RPMI7951 (cell line): ENCODE measurements at regions not wholly inside any gene's neighbourhood (a gene's known extent, or its start where the extent isn't known, plus 50 kb on each side); places are given as distances from the start of the nearest gene placed in this dataset.
A peak's percentile ranks its signal among the peaks of the same experiment; 100 is the strongest.

Experiments
- DNase-seq: peaks from one replicate; pipeline ENCODE4 v3.0.0-alpha.2; 2012; ENCODE audit warnings: low read depth

- DNase-seq, result peak; percentile 64
Observed at GRCh38 chr6:138692058-138692977, 81.3 kb upstream of the CCDC28A start.

DNA sequence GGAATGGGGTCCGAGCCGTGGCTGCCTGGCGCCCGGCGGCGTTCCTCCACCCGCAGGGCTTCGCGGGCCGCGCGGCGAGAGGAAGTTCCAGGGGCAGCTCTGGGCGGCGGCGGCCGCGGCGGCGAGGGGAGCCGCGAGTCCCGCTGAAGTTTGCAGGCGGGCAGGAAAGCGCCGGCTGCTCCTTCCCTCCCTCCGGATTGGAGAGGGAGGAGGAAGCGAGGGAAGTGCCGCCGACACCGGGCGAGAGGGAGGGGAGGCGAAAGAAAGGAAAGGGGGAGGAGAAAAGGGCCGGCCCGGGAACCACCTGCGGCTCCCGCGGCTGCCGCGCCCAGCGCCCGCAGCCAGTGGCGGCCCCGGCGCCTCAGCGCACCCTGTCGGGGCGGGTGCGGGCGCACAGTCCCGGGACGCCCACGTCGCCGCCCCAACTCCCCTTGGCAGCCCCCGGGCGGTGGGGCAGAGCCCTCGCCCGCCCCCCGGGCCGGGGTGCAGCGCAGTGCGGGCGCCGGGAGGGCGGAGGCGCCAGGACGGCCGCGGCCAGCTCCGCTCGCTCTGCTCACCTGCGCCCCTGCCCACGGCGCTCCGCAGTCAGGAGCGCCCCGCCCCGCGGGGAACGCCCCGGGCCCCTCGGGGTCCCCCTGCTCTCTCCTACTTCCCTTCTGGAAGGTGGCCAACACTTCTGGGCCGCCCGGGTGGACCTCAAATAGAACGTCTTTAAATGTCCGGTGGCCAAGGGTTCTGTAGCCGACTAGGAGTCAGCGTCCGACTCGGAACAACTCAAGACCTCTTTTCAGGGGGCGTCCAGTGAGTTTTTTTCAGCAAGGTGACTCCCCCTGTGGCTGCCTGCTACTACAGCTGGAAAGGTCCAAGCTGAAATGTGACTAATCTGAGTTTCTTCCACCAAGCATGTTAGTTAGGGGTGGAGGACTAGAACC lies 80.3 kb upstream of the CCDC28A start:
- peak; percentile 81 for DNase-seq

DNA sequence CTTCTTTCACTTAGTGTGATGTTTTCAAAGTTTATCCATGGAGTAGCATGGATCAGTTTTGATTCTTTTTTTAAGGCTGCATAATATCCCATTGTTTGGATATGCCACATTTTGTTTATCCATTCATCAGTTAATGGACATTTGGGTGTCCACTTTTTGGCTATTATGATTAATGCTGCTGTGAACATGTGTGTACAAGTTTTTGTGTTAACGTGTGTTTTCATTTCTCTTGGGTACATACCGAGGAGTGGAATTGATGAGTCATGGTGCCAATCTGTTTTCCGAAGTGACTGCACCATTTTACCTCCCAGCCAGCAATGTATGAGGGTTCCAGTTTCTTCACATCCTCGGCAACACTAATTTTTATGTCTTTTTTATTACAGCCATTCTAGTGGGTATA lies 78.4 kb upstream of the CCDC28A start:
- DNase-seq, result no peak

DNA sequence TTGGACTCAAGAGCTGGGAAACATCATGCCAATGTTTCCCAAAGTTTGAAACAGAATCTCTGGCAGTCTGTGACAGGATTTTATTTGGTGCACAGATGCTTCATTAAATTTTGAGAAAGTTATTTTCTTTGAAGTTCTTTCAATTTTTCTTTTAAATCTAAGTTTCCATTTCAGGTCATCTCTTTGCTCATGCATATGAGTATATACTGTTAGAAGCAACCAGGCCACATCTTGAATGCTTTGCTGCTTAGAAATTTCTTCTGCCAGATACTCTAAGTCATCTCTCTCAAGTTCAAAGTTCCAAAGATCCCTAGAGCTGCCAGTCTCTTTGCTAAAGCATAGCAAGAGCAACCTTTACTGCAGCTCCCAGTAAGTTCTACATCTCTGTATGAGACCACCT lies 59.1 kb upstream of the CCDC28A start:
- DNase-seq, result no peak

GRCh38 chr6:138716013-138716412 lies 57.6 kb upstream of the CCDC28A start:
- no peak for DNase-seq

GRCh38 chr6:138716971-138717665 lies 56.5 kb upstream of the CCDC28A start:
- no peak for DNase-seq

DNA sequence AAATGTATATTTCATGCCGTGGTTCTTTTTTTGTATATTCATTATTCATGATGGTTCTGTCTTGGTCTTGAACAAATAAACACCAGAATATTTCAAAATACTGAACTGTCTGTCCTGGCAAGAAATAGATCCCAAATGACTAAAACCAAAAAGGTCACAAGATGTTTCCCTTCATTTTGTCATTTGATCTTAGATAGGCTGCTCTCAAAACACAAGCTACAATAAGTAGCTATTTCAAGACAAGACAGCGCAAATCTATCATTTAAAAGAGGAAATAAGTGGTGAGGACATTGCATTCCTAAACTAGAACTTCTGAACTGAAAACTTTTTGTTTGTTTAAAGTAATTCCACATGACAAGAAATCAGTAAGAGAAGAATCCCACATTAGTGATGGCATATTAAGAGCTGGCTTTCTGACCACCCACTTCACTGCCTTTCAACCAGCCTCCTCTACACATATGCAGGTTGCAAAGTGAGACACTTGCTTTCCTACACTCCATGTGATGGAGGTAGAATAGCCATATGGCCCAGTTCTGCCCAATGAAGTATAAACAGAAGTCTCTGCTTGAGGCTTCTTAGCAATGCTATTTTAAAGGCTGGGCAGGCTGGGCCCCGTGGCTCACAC lies 54.4 kb upstream of the CCDC28A start:
- DNase-seq, result peak; percentile 18

DNA sequence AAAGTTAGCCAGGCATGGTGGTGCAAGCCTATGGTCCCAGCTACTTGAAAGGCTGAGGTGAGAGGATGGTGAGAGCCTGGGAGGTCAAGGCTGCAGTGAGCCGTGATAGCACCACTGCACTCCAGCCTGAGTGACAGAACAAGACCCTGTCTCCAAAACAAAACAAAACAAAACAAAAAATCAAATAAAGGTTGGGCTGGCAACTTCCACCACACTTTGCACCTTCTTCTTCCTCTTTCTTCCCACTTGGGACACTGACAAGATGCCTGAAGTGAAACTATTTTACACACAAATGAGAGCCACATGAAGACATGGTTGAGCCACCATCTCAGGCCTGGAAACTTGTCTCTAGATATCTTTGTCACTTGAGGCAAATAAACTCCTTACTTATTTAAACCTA lies 53.8 kb upstream of the CCDC28A start:
- DNase-seq, result no peak

DNA sequence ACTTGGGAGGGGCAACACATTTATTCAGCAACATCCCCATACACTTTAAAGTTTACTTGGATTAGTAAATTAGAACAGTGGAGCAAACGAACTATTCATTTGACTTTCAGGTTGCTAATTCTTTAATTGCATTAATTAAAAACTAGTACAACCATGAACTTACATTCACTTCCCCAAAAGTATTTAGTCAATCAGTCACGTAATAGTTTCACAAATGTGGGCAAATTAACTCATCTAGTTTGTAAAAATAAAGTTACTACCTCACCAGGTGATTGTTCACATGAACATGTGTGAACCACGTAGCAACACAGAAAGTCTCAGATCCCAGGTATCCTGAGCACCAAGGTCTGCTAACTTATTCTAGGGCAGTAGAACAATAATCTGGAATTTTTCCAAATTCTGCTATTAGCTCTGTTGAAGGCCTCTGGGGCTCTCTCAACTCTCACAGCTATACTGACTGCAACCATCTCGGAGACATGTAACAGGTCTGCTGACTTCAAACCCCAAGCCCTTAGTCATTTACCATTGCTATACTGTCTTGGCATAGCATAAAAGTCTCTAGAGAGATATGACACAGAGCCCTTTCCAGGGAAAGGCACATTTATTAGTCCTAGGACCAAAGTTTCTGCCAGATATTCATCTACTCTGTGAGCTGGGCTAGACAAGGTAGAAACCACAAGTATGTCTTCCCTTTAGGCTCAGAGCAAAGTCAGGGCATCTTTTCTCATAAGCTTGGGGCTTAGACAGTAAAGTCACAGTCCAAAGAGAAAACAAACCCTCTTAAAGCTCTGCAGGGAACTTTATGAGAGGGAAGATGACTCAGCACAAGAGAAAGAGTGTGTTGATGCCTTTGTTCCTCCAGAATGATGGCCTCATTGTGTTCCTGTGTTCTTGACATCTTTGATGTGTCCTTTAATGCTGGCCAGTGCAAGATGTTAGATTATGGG lies 50.9 kb upstream of the CCDC28A start:
- peak; percentile 80 for DNase-seq
